ENCODE measurements at regions not wholly inside any gene's neighbourhood (a gene's known extent, or its start where the extent isn't known, plus 50 kb on each side); places are given as distances from the start of the nearest gene placed in this dataset.

- H3K14ac ChIP-seq (replicated peaks; ENCODE audit: low read depth, low read length), result no peak overlapping the region
- no peak overlapping the region for H3K23ac ChIP-seq (ENCODE audit: low read depth, low read length)
- no peak overlapping the region for H3K9ac ChIP-seq (ENCODE audit: low read depth, low read length)
- POLR2A ChIA-PET (ENCODE audit: unreplicated experiment), result no interaction called here
- H2BK20ac ChIP-seq (ENCODE audit: low read depth, low read length), result no peak overlapping the region
- no peak overlapping the region for H2AFZ ChIP-seq (replicated peaks; ENCODE audit: low read length, poor library complexity)
- WGBS, 2 experiments (ENCODE audit: extremely low coverage in 2 of 2, insufficient read length in 1 of 2), result no CpG with 5 or more reads among the region's 6 CpGs
- no peak overlapping the region for H4K91ac ChIP-seq (ENCODE audit: insufficient read depth, low read depth, low read length)
- H2BK120ac ChIP-seq (ENCODE audit: low read depth, low read length), result no peak overlapping the region
- H3K79me1 ChIP-seq (ENCODE audit: low read depth in 1 of 2, low read length in 2 of 2), result no peaks in the 10 kb centered on the region; a peak in 1 of 4 replicates
- DNase-seq, result no peak
- no peak overlapping the region for H2AK5ac ChIP-seq (ENCODE audit: low read depth, low read length)
- H3K9me1 ChIP-seq (ENCODE audit: insufficient read depth, low read length), result peaks cover 4% of the 10 kb centered on the region
- no peak overlapping the region for H2BK5ac ChIP-seq (ENCODE audit: low read depth, low read length, poor library complexity, severe bottlenecking)
- no peak overlapping the region for H3K18ac ChIP-seq (ENCODE audit: low read depth, low read length)
- ATAC-seq (ENCODE audit: low read depth), result no peak
- in situ Hi-C loops (cut with MboI; ENCODE audit: low sequenced_read_pairs) (no loop called here), dilution Hi-C loops (cut with HindIII; ENCODE audit: low sequenced_read_pairs, unreplicated experiment) (no loop called here), intact Hi-C loops (cut with micrococcal nuclease) (no loop called here)
- no peaks in the 10 kb centered on the region for H3K36me3 ChIP-seq (ENCODE audit: control insufficient read depth, insufficient read depth, low read length)
- no peak overlapping the region for H2AK9ac ChIP-seq (replicated peaks; ENCODE audit: low read depth, low read length, poor library complexity)
- H3K56ac ChIP-seq (ENCODE audit: extremely low read depth, insufficient read depth, low read length), result no peak overlapping the region
- H3K27ac ChIP-seq (ENCODE audit: insufficient read depth, low read length), result no peak overlapping the region
- H3K9me3 ChIP-seq (ENCODE audit: control insufficient read depth, insufficient read depth, low read length), result no peaks in the 10 kb centered on the region
- no peaks in the 10 kb centered on the region for H4K20me1 ChIP-seq (ENCODE audit: insufficient read depth, low read length)
- no peaks in the 10 kb centered on the region for H3K27me3 ChIP-seq (ENCODE audit: control insufficient read depth, insufficient read depth, low read length)
- H3K4me2 ChIP-seq (ENCODE audit: low read depth, low read length), result no peak overlapping the region
- no peak overlapping the region for H4K5ac ChIP-seq (ENCODE audit: low read depth, low read length)
- TF ChIP-seq RFX5 (IDR thresholded peaks at IDR 0.05; ENCODE audit: low read depth, low read length), result no peak
- TF ChIP-seq POLR2A (IDR thresholded peaks at IDR 0.05; ENCODE audit: low read depth, low read length), result no peak
- no peak for TF ChIP-seq CEBPB (IDR thresholded peaks at IDR 0.05; ENCODE audit: low read depth, low read length)
- H2BK15ac ChIP-seq (ENCODE audit: low read depth, low read length), result no peak overlapping the region
- peaks cover 9% of the 10 kb centered on the region for H3K4me1 ChIP-seq (ENCODE audit: control insufficient read depth, insufficient read depth, low read length)
- H3K4me3 ChIP-seq (ENCODE audit: insufficient read depth, low read depth, low read length), result no peak overlapping the region
- H3K4ac ChIP-seq (ENCODE audit: low read depth, low read length), result no peak overlapping the region
- no peak overlapping the region for H4K8ac ChIP-seq (ENCODE audit: low read depth in 2 of 2, low read length in 2 of 2)
- CTCF ChIA-PET, result no interaction called here
- no TSS peak for BruUV-seq (replicated peaks)
These were observed 226.9 kb downstream of the SOX4 start for GRCh38 chr6:21820442-21820841.
